H9 (cell line): ENCODE measurements at regions not wholly inside any gene's neighbourhood (a gene's known extent, or its start where the extent isn't known, plus 50 kb on each side); places are given as distances from the start of the nearest gene placed in this dataset.
"Not testable (repeated sequence)": the region's sequence is repeated elsewhere in the genome, so short reads cannot be mapped to it uniquely, and the experiment has no call there.

ENCODE experiments used
- DNase-seq: peaks from one replicate; pipeline ENCODE4 v3.0.0-alpha.2; 2017
- H2AFZ ChIP-seq: one replicate; pipeline ENCODE4 v1.6.1; 2013; ENCODE audit warnings: mild to moderate bottlenecking, low read length, control low read depth, moderate library complexity
- H2AK5ac ChIP-seq: 2 replicates; pipeline ENCODE4 v1.6.1; 2013; ENCODE audit warnings: low read length, control low read depth, mixed read lengths; ENCODE audit not compliant: insufficient read length
- H2BK120ac ChIP-seq: one replicate; pipeline ENCODE4 v1.6.1; 2013; ENCODE audit warnings: low read depth, mild to moderate bottlenecking, low read length, control low read depth, inconsistent platforms; ENCODE audit not compliant: poor library complexity, severe bottlenecking
- H2BK12ac ChIP-seq: 2 replicates; pipeline ENCODE4 v1.6.1; 2013; ENCODE audit warnings: low read length, control low read depth, mixed read lengths, low read depth; ENCODE audit not compliant: insufficient read length
- H2BK15ac ChIP-seq: 2 replicates; pipeline ENCODE4 v1.6.1; 2013; ENCODE audit warnings: low read depth, low read length, control low read depth
- H2BK20ac ChIP-seq: one replicate; pipeline ENCODE4 v1.6.1; 2013; ENCODE audit warnings: low read depth, mild to moderate bottlenecking, low read length, control low read depth, inconsistent platforms; ENCODE audit not compliant: poor library complexity, severe bottlenecking
- H2BK5ac ChIP-seq: 2 replicates; pipeline ENCODE4 v1.6.1; 2013; ENCODE audit warnings: low read length, control low read depth, mixed read lengths; ENCODE audit not compliant: insufficient read length
- H3K14ac ChIP-seq: 2 replicates; pipeline ENCODE4 v1.6.1; 2013; ENCODE audit warnings: low read length, control low read depth; ENCODE audit not compliant: insufficient read depth
- H3K18ac ChIP-seq: 2 replicates; pipeline ENCODE4 v1.6.1; 2013; ENCODE audit warnings: low read depth, mild to moderate bottlenecking, mixed read lengths, low read length, control low read depth; ENCODE audit not compliant: insufficient read length
- H3K23ac ChIP-seq: 2 replicates; pipeline ENCODE4 v1.6.1; 2013; ENCODE audit warnings: low read length, control low read depth, mixed read lengths, low read depth; ENCODE audit not compliant: insufficient read length
- H3K23me2 ChIP-seq: 2 replicates; pipeline ENCODE4 v1.6.1; 2013; ENCODE audit warnings: low read depth, mild to moderate bottlenecking, mixed read lengths, low read length, control low read depth; ENCODE audit not compliant: insufficient read length, poor library complexity, severe bottlenecking
- H3K27ac ChIP-seq: 2 replicates; pipeline ENCODE4 v1.5.1; 2013; ENCODE audit warnings: low read length, control low read depth, mixed read lengths, low read depth; ENCODE audit not compliant: insufficient read length
- H3K27me3 ChIP-seq: 2 replicates; pipeline ENCODE4 v1.6.1; 2013; ENCODE audit warnings: low read length, control low read depth, inconsistent platforms; ENCODE audit not compliant: insufficient read depth
- H3K4ac ChIP-seq: 2 replicates; pipeline ENCODE4 v1.6.1; 2013; ENCODE audit warnings: low read depth, mild to moderate bottlenecking, control low read depth, inconsistent platforms, low read length, moderate library complexity
- H3K4me1 ChIP-seq: 2 replicates; pipeline ENCODE4 v1.6.1; 2013; ENCODE audit warnings: low read length, control low read depth, inconsistent platforms; ENCODE audit not compliant: insufficient read depth
- H3K4me2 ChIP-seq: 2 replicates; pipeline ENCODE4 v1.6.1; 2013; ENCODE audit warnings: low read length, control low read depth, mixed read lengths; ENCODE audit not compliant: insufficient read length, insufficient read depth
- H3K56ac ChIP-seq: 2 replicates; pipeline ENCODE4 v1.6.1; 2013; ENCODE audit warnings: low read depth, mild to moderate bottlenecking, mixed read lengths, low read length, control low read depth; ENCODE audit not compliant: insufficient read length
- H3K79me1 ChIP-seq: 2 replicates; pipeline ENCODE4 v1.6.1; 2013; ENCODE audit warnings: low read depth, mild to moderate bottlenecking, moderate library complexity, low read length, control low read depth, inconsistent platforms; ENCODE audit not compliant: insufficient read depth, poor library complexity, severe bottlenecking
- H3K79me2 ChIP-seq: 2 replicates; pipeline ENCODE4 v1.6.1; 2013; ENCODE audit warnings: low read length, control low read depth, inconsistent platforms; ENCODE audit not compliant: insufficient read depth
- H3K9ac ChIP-seq: 2 replicates; pipeline ENCODE4 v1.6.1; 2013; ENCODE audit warnings: low read length, control low read depth, mixed read lengths; ENCODE audit not compliant: insufficient read length; ENCODE audit errors: extremely low read depth
- H3K9me3 ChIP-seq: one replicate; pipeline ENCODE4 v1.6.1; 2013; ENCODE audit warnings: low read depth, low read length, inconsistent platforms; ENCODE audit not compliant: control insufficient read depth
- H3T11ph ChIP-seq: one replicate; pipeline ENCODE4 v1.6.1; 2013; ENCODE audit warnings: mild to moderate bottlenecking, low read length, control low read depth, inconsistent platforms
- H4K20me1 ChIP-seq: one replicate; pipeline ENCODE4 v1.6.1; 2013; ENCODE audit not compliant: control insufficient read depth, insufficient read length, insufficient read depth
- H4K5ac ChIP-seq: 2 replicates; pipeline ENCODE4 v1.6.1; 2013; ENCODE audit warnings: low read depth, mild to moderate bottlenecking, mixed read lengths, low read length, control low read depth; ENCODE audit not compliant: insufficient read length
- H4K8ac ChIP-seq: replicated peaks from 2 replicates; pipeline ENCODE4 v1.6.1; 2013; ENCODE audit warnings: low read length, control low read depth, mixed read lengths, low read depth; ENCODE audit not compliant: insufficient read length
- H4K91ac ChIP-seq: 2 replicates; pipeline ENCODE4 v1.6.1; 2013; ENCODE audit warnings: low read depth, mild to moderate bottlenecking, moderate library complexity, mixed read lengths, low read length, control low read depth; ENCODE audit not compliant: insufficient read length
- H3K27ac Mint-ChIP-seq, 3 experiments: 2 replicates in 2 of 3; 3 replicates in 1 of 3; pipeline ENCODE4 v1.8.0; 2020 to 2021; ENCODE audit warnings: mixed read lengths in 3 of 3, mild to moderate bottlenecking in 1 of 3, moderate library complexity in 1 of 3
- H3K27me3 Mint-ChIP-seq: 2 replicates; pipeline ENCODE4 v1.8.0; 2021; ENCODE audit warnings: low read depth, mild to moderate bottlenecking, moderate library complexity, mixed read lengths
- H3K36me3 Mint-ChIP-seq, 3 experiments: 2 replicates in 2 of 3; 3 replicates in 1 of 3; pipeline ENCODE4 v1.8.0; 2020 to 2021; ENCODE audit warnings: low read depth in 3 of 3, mixed read lengths in 3 of 3; ENCODE audit not compliant: insufficient read depth in 1 of 3
- H3K4me1 Mint-ChIP-seq, 2 experiments: 2 replicates each; pipeline ENCODE4 v1.8.0; 2020; ENCODE audit warnings: mixed read lengths in 2 of 2
- H3K4me3 Mint-ChIP-seq, 2 experiments: 2 replicates in 1 of 2; 3 replicates in 1 of 2; pipeline ENCODE4 v1.8.0; 2020 to 2021; ENCODE audit warnings: mild to moderate bottlenecking in 2 of 2, mixed read lengths in 2 of 2, moderate library complexity in 1 of 2
- H3K9me3 Mint-ChIP-seq, 2 experiments: 2 replicates in 1 of 2; 3 replicates in 1 of 2; pipeline ENCODE4 v1.8.0; 2020; ENCODE audit warnings: mild to moderate bottlenecking in 2 of 2, mixed read lengths in 2 of 2, moderate library complexity in 1 of 2
- WGBS: extraction: QIAGEN DNeasy Blood & Tissue Kit; methylation state at CpG from one replicate; pipeline ENCODE4 v1.1.7; 2013; ENCODE audit warnings: missing lambda C conversion rate, low lambda C conversion rate, mixed read lengths; ENCODE audit not compliant: insufficient read length; ENCODE audit errors: extremely low coverage; 5-methylcytosine and 5-hydroxymethylcytosine counted together
- TF ChIP-seq, protein P1 (sequence below): fragments of 200-600 bp; sonication (generic); conservative IDR thresholded peaks from 3 replicates; pipeline ENCODE4 v1.8.0; 2021; ENCODE audit warnings: antibody characterized with exemption, mild to moderate bottlenecking

DNA sequence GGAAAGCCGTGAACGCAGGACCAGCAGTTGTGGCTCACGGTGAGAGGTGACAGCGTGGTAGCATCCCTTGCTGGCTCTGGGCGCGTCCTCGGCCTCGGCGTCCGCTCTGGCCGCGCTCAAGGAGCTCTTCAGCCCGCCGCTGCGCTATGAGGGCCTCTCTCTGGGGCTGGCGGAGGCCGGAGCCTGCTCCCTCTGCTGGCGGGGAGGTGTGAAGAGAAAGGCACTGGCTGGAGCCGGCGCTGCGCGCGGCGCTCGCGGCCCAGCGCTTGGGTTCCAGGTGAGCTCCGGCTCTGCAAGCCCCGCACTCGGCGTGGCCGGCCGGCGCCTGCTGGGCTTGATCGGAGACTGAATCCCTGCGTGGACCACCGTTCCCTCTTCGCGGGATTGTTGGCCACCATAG, 705.6 kb downstream of the SEMA5A start:
- Histone ChIP-seq H2BK120ac (no peak overlapping the region), H3K27ac (no peak overlapping the region), H4K5ac (no peak overlapping the region), H3K23ac (no peak overlapping the region), H3K4me2 (no peak overlapping the region), H4K91ac (no peak overlapping the region), H2AFZ (no peak overlapping the region), H3T11ph (no peak overlapping the region), H3K79me1 (no peaks in the 10 kb centered on the region), H2AK5ac (no peak overlapping the region), H3K18ac (no peak overlapping the region), H3K56ac (no peak overlapping the region), H3K4ac (no peak overlapping the region), H3K9me3 (no peaks in the 10 kb centered on the region), H3K23me2 (no peaks in the 10 kb centered on the region), H4K20me1 (no peaks in the 10 kb centered on the region), H2BK5ac (no peak overlapping the region), H3K14ac (no peak overlapping the region), H3K9ac (no peak overlapping the region), H4K8ac (no peak overlapping the region), H2BK20ac (no peak overlapping the region), H2BK12ac (no peak overlapping the region), H2BK15ac (no peak overlapping the region), H3K79me2 (no peaks in the 10 kb centered on the region), H3K27me3 (no peaks in the 10 kb centered on the region), H3K4me1 (no peaks in the 10 kb centered on the region)
- Mint-ChIP-seq H3K9me3 (peaks cover 10% of the 10 kb centered on the region in 2 experiments), H3K4me3 (no peak overlapping the region), H3K27me3 (peaks cover 3% of the 10 kb centered on the region; the same call in 1 of the 2 replicates), H3K36me3 (peaks cover 2 to 13% (median 8%) of the 10 kb centered on the region in 3 experiments; a peak in 5 of 7 replicates), H3K4me1 (peaks cover 2 to 3% of the 10 kb centered on the region in 2 experiments; a peak in 1 of 4 replicates), H3K27ac (no peak overlapping the region)
- WGBS = no CpG with 5 or more reads among the region's 39 CpGs
- TF ChIP-seq, protein P1, sequence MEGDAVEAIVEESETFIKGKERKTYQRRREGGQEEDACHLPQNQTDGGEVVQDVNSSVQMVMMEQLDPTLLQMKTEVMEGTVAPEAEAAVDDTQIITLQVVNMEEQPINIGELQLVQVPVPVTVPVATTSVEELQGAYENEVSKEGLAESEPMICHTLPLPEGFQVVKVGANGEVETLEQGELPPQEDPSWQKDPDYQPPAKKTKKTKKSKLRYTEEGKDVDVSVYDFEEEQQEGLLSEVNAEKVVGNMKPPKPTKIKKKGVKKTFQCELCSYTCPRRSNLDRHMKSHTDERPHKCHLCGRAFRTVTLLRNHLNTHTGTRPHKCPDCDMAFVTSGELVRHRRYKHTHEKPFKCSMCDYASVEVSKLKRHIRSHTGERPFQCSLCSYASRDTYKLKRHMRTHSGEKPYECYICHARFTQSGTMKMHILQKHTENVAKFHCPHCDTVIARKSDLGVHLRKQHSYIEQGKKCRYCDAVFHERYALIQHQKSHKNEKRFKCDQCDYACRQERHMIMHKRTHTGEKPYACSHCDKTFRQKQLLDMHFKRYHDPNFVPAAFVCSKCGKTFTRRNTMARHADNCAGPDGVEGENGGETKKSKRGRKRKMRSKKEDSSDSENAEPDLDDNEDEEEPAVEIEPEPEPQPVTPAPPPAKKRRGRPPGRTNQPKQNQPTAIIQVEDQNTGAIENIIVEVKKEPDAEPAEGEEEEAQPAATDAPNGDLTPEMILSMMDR = peak; percentile 52; the same call in 2 of the 3 replicates
- DNase-seq = peak; percentile 91

DNA sequence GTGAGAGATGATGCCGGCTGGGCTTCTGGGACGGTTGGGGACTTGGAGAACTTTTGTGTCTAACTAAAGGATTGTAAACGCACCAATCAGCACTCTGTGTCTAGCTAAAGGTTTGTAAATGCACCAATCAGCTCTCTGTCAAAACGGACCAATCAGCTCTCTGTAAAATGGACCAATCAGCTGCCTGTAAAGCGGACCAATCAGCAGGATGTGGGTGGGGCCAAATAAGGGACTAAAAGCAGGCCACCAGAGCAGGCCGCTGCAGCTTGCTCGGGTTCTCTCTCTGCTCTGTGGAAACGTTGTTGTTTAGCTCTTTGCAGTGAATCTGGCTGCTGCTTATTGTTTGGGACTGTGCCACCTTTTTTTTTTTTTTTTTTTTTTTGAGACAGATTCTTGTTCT, 705.1 kb downstream of the SEMA5A start:
- H3K9me3 Mint-ChIP-seq = peaks cover 10% of the 10 kb centered on the region in 2 experiments
- H3K4ac ChIP-seq, H4K5ac ChIP-seq, H3K9me3 ChIP-seq, H2AK5ac ChIP-seq, H4K8ac ChIP-seq, H3K4me2 ChIP-seq, H2BK120ac ChIP-seq, H3K18ac ChIP-seq, H3K14ac ChIP-seq, H2BK12ac ChIP-seq, H4K20me1 ChIP-seq, H3K27ac ChIP-seq, H3K4me1 ChIP-seq, H3K79me1 ChIP-seq, H3K23ac ChIP-seq, H3K56ac ChIP-seq, H3K4me3 Mint-ChIP-seq, H3K27me3 ChIP-seq, DNase-seq, H3K79me2 ChIP-seq, H3K27me3 Mint-ChIP-seq, H3K9ac ChIP-seq, H4K91ac ChIP-seq, H2BK5ac ChIP-seq, H3K4me1 Mint-ChIP-seq, H3T11ph ChIP-seq, H2BK15ac ChIP-seq, H2BK20ac ChIP-seq, H3K27ac Mint-ChIP-seq, H3K23me2 ChIP-seq, H2AFZ ChIP-seq: not testable (repeated sequence)
- H3K36me3 Mint-ChIP-seq = peaks cover 2 to 13% (median 8%) of the 10 kb centered on the region in 3 experiments; a peak in 5 of 7 replicates
- no CpG with 5 or more reads among the region's 8 CpGs for WGBS
